Neural cell (in vitro differentiated cells): ENCODE measurements at regions not wholly inside any gene's neighbourhood (a gene's known extent, or its start where the extent isn't known, plus 50 kb on each side); places are given as distances from the start of the nearest gene placed in this dataset.

Experiments
- H2AFZ ChIP-seq: fragments of 200-600, 300-800 bp; sonication (generic), shearing (Covaris generic); 2 replicates; pipeline ENCODE4 v1.6.0; 2014; ENCODE audit warnings: low read depth, mild to moderate bottlenecking, antibody characterized with exemption, low read length, moderate library complexity
- H3F3A ChIP-seq: fragments of 200-600 bp; shearing (Covaris generic); 2 replicates; pipeline ENCODE4 v1.6.1; 2016; ENCODE audit warnings: mild to moderate bottlenecking, moderate library complexity, mixed read lengths, antibody characterized with exemption, low read length; ENCODE audit not compliant: insufficient read depth, poor library complexity, severe bottlenecking
- H3K27ac ChIP-seq: fragments of 200-600, 300-800 bp; sonication (generic), shearing (Covaris generic); 2 replicates; pipeline ENCODE4 v1.5.1; 2014; ENCODE audit warnings: mild to moderate bottlenecking, low read length, moderate library complexity
- H3K27me3 ChIP-seq: fragments of 300-800, 200-600 bp; sonication (generic), shearing (Covaris generic); 2 replicates; pipeline ENCODE4 v1.6.0; 2014; ENCODE audit warnings: mild to moderate bottlenecking, low read depth, low read length, moderate library complexity; ENCODE audit not compliant: insufficient read depth
- H3K36me3 ChIP-seq: fragments of 300-800, 200-600 bp; sonication (generic), shearing (Covaris generic); 2 replicates; pipeline ENCODE4 v1.5.1; 2014; ENCODE audit warnings: mild to moderate bottlenecking, antibody characterized with exemption, low read length, moderate library complexity; ENCODE audit not compliant: insufficient read depth
- H3K4me2 ChIP-seq: fragments of 300-800, 200-600 bp; sonication (generic), shearing (Covaris generic); 2 replicates; pipeline ENCODE4 v1.6.0; 2014; ENCODE audit warnings: mild to moderate bottlenecking, low read length
- H3K4me3 ChIP-seq: fragments of 300-800, 200-600 bp; sonication (generic), shearing (Covaris generic); 2 replicates; pipeline ENCODE4 v1.5.1; 2014; ENCODE audit warnings: mild to moderate bottlenecking, low read length, moderate library complexity
- H3K79me2 ChIP-seq: fragments of 200-600 bp; shearing (Covaris generic); replicated peaks from 2 replicates; pipeline ENCODE4 v1.6.0; 2014; ENCODE audit warnings: mild to moderate bottlenecking, low read length, moderate library complexity; ENCODE audit not compliant: insufficient read depth
- H3K9ac ChIP-seq: fragments of 300-800, 200-600 bp; sonication (generic), shearing (Covaris generic); 2 replicates; pipeline ENCODE4 v1.6.1; 2016; ENCODE audit warnings: mild to moderate bottlenecking, low read length, mixed read lengths
- H3K9me2 ChIP-seq: fragments of 200-600 bp; shearing (Covaris generic); 2 replicates; pipeline ENCODE4 v1.6.1; 2016; ENCODE audit warnings: mild to moderate bottlenecking, low read length, mixed read lengths; ENCODE audit not compliant: insufficient read depth
- H3K9me3 ChIP-seq: fragments of 200-600, 300-800 bp; sonication (generic), shearing (Covaris generic); 2 replicates; pipeline ENCODE4 v1.6.1; 2016; ENCODE audit warnings: mild to moderate bottlenecking, mixed run types, low read length, moderate library complexity, mixed read lengths
- H4K20me1 ChIP-seq: fragments of 200-600 bp; shearing (Covaris generic); 2 replicates; pipeline ENCODE4 v1.6.1; 2016; ENCODE audit warnings: mild to moderate bottlenecking, mixed run types; ENCODE audit not compliant: insufficient read depth
- EP300 ChIP-seq: fragments of 450-650 bp; conservative IDR thresholded peaks from 2 replicates; pipeline ENCODE4 v1.6.1; 2014; ENCODE audit warnings: antibody characterized with exemption, mild to moderate bottlenecking, moderate library complexity; ENCODE audit not compliant: poor library complexity, severe bottlenecking
- EZH2 ChIP-seq: fragments of 200-600, 300-800 bp; shearing (Covaris generic), sonication (generic); IDR thresholded peaks from 2 replicates; pipeline ENCODE4 v1.6.1; 2014; ENCODE audit warnings: antibody characterized with exemption, low read length, borderline replicate concordance, mild to moderate bottlenecking; ENCODE audit not compliant: insufficient read depth, poor library complexity, severe bottlenecking
- MXI1 ChIP-seq: fragments of 450-650 bp; conservative IDR thresholded peaks from 2 replicates; pipeline ENCODE4 v1.6.1; 2014; ENCODE audit warnings: antibody characterized with exemption, mild to moderate bottlenecking; ENCODE audit not compliant: poor library complexity, severe bottlenecking
- POLR2AphosphoS5 ChIP-seq: IDR thresholded peaks from 2 replicates; pipeline ENCODE4 v1.6.1; 2012
- RAD21 ChIP-seq: fragments of 450-650 bp; conservative IDR thresholded peaks from 2 replicates; pipeline ENCODE4 v1.6.1; 2014; ENCODE audit warnings: antibody characterized with exemption, mild to moderate bottlenecking, moderate library complexity
- SMC3 ChIP-seq: fragments of 450-650 bp; conservative IDR thresholded peaks from 2 replicates; pipeline ENCODE4 v1.6.1; 2014; ENCODE audit warnings: antibody characterized with exemption, mild to moderate bottlenecking, moderate library complexity; ENCODE audit not compliant: poor library complexity
- TAF1 ChIP-seq: IDR thresholded peaks from 2 replicates; pipeline ENCODE4 v1.6.1; 2012; ENCODE audit warnings: low read depth
- TF ChIP-seq, protein P1 (sequence below): IDR thresholded peaks from 2 replicates; pipeline ENCODE4 v1.6.1; 2012; ENCODE audit warnings: borderline replicate concordance
- TF ChIP-seq, protein P2 (sequence below): fragments of 450-650 bp; IDR thresholded peaks from 2 replicates; pipeline ENCODE4 v1.5.1; 2014; ENCODE audit warnings: antibody characterized with exemption, mild to moderate bottlenecking, moderate library complexity; ENCODE audit not compliant: poor library complexity, severe bottlenecking

DNA sequence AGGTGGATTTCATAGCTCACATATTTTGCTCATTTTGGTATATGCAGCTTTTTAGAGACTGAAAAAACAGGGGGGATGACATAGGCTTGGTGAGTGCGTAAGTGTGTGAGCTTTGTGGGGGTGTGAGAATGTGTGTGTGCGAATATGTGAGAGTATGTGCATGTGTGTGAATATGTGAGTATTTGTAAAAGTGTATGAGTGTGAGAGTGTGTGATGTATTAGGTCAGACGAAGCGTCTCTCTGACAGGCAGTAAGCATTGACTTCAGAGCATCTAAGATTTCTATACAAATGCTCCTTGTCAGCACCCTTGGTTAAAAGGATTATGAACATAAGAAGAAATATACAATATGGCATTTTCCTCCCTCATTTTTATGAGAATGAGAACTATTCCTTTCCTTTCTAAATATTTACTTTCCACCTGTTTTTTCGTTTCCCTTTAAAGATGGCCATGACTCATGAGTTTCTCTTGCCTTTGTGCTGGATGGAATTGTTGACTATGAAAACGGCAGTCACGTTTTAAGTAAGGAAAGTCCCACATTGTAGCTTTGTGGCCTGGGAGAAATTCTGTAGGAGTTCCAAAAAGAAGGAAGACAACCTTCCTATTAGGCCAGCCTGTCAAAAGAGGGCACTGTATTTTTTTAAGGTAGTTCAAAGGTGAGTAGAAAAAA is 276.4 kb downstream of the FOXL1 start:
- no peaks in the 10 kb centered on the region for H3K79me2 ChIP-seq
- H3K27ac ChIP-seq = no peak overlapping the region
- no peaks in the 10 kb centered on the region for H4K20me1 ChIP-seq
- no peaks in the 10 kb centered on the region for H3K9me3 ChIP-seq
- H3K36me3 ChIP-seq = no peaks in the 10 kb centered on the region
- no peak overlapping the region for H3K4me2 ChIP-seq
- no peaks in the 10 kb centered on the region for H3K9me2 ChIP-seq
- no peak overlapping the region for H3K9ac ChIP-seq
- H3K27me3 ChIP-seq = no peaks in the 10 kb centered on the region
- no peaks in the 10 kb centered on the region for H3F3A ChIP-seq
- TF ChIP-seq TAF1 (no peak), MXI1 (no peak), EP300 (no peak), POLR2AphosphoS5 (no peak), EZH2 (no peak), RAD21 (no peak), SMC3 (no peak)
- TF ChIP-seq, protein P1, sequence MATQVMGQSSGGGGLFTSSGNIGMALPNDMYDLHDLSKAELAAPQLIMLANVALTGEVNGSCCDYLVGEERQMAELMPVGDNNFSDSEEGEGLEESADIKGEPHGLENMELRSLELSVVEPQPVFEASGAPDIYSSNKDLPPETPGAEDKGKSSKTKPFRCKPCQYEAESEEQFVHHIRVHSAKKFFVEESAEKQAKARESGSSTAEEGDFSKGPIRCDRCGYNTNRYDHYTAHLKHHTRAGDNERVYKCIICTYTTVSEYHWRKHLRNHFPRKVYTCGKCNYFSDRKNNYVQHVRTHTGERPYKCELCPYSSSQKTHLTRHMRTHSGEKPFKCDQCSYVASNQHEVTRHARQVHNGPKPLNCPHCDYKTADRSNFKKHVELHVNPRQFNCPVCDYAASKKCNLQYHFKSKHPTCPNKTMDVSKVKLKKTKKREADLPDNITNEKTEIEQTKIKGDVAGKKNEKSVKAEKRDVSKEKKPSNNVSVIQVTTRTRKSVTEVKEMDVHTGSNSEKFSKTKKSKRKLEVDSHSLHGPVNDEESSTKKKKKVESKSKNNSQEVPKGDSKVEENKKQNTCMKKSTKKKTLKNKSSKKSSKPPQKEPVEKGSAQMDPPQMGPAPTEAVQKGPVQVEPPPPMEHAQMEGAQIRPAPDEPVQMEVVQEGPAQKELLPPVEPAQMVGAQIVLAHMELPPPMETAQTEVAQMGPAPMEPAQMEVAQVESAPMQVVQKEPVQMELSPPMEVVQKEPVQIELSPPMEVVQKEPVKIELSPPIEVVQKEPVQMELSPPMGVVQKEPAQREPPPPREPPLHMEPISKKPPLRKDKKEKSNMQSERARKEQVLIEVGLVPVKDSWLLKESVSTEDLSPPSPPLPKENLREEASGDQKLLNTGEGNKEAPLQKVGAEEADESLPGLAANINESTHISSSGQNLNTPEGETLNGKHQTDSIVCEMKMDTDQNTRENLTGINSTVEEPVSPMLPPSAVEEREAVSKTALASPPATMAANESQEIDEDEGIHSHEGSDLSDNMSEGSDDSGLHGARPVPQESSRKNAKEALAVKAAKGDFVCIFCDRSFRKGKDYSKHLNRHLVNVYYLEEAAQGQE = no peak
- TF ChIP-seq, protein P2, sequence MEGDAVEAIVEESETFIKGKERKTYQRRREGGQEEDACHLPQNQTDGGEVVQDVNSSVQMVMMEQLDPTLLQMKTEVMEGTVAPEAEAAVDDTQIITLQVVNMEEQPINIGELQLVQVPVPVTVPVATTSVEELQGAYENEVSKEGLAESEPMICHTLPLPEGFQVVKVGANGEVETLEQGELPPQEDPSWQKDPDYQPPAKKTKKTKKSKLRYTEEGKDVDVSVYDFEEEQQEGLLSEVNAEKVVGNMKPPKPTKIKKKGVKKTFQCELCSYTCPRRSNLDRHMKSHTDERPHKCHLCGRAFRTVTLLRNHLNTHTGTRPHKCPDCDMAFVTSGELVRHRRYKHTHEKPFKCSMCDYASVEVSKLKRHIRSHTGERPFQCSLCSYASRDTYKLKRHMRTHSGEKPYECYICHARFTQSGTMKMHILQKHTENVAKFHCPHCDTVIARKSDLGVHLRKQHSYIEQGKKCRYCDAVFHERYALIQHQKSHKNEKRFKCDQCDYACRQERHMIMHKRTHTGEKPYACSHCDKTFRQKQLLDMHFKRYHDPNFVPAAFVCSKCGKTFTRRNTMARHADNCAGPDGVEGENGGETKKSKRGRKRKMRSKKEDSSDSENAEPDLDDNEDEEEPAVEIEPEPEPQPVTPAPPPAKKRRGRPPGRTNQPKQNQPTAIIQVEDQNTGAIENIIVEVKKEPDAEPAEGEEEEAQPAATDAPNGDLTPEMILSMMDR = no peak
- H3K4me3 ChIP-seq = no peak overlapping the region
- H2AFZ ChIP-seq = no peak overlapping the region

DNA sequence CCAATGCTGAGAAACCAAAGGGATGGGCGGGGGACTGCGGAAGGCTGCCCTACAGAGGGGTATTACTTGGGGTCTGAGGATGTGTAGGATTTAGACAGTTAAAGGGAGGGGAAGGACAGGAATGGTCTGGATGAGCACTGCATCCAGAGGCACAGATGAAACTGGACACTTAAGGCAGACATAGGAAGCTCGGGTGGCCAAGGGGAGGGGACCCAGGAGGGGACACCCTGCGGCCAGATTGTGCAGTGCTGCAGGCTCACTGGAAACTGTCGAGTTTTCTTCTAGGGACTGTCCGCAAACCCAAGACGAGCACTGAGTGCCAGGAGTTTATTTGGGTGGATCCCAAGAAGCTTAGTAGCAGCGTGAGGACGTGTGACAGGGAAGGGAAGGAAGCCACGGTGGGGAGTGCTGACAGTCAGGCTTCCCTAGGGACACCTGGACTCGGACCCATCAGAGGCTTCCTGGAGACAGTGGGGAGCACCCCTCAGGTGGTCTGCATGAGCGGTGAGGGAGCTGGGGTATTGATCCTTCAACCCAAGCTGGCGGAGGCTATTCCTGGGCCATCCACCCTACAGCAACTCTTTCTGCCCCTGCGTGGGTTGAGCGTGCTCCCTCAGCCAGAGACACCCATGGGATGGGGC is 278.7 kb downstream of the FOXL1 start:
- Histone ChIP-seq H3K9me3 (no peaks in the 10 kb centered on the region), H3K36me3 (no peaks in the 10 kb centered on the region), H3K27me3 (no peaks in the 10 kb centered on the region), H3K9me2 (no peaks in the 10 kb centered on the region), H3K9ac (no peak overlapping the region), H2AFZ (no peak overlapping the region), H3K79me2 (no peaks in the 10 kb centered on the region), H3K4me3 (no peak overlapping the region), H3K4me2 (no peak overlapping the region), H3K27ac (no peak overlapping the region), H4K20me1 (no peaks in the 10 kb centered on the region), H3F3A (no peaks in the 10 kb centered on the region)
- TF ChIP-seq, protein P2 = no peak
- TF ChIP-seq EP300 = no peak
- no peak for TF ChIP-seq MXI1
- TF ChIP-seq SMC3 = no peak
- no peak for TF ChIP-seq RAD21
